ENCODE measurements at regions not wholly inside any gene's neighbourhood (a gene's known extent, or its start where the extent isn't known, plus 50 kb on each side); places are given as distances from the start of the nearest gene placed in this dataset.

- TF ChIP-seq, protein P1, sequence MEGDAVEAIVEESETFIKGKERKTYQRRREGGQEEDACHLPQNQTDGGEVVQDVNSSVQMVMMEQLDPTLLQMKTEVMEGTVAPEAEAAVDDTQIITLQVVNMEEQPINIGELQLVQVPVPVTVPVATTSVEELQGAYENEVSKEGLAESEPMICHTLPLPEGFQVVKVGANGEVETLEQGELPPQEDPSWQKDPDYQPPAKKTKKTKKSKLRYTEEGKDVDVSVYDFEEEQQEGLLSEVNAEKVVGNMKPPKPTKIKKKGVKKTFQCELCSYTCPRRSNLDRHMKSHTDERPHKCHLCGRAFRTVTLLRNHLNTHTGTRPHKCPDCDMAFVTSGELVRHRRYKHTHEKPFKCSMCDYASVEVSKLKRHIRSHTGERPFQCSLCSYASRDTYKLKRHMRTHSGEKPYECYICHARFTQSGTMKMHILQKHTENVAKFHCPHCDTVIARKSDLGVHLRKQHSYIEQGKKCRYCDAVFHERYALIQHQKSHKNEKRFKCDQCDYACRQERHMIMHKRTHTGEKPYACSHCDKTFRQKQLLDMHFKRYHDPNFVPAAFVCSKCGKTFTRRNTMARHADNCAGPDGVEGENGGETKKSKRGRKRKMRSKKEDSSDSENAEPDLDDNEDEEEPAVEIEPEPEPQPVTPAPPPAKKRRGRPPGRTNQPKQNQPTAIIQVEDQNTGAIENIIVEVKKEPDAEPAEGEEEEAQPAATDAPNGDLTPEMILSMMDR (IDR thresholded peaks at IDR 0.05), result no peak
- TF ChIP-seq EP300 (IDR thresholded peaks at IDR 0.05) (no peak), POLR2A (IDR thresholded peaks at IDR 0.05) (no peak)
- H3K9me3 ChIP-seq, result no peaks in the 10 kb centered on the region
- no peak overlapping the region for H3K4me3 ChIP-seq
- WGBS, 2 donors, result 45 to 52% methylated on average over 2 of the region's 2 CpGs
- H3K36me3 ChIP-seq, result no peaks in the 10 kb centered on the region
- DNase-seq (ENCODE audit: low spot score in 2 of 2), result no peak
- H3K27ac ChIP-seq, result no peak overlapping the region
- H3K4me1 ChIP-seq, result no peaks in the 10 kb centered on the region
- no peaks in the 10 kb centered on the region for H3K27me3 ChIP-seq
Observed at GRCh38 chr4:175234162-175234561, 316.0 kb downstream of the ADAM29 start.

- H3K27me3 ChIP-seq, result no peaks in the 10 kb centered on the region
- no peaks in the 10 kb centered on the region for H3K9me3 ChIP-seq
- no peaks in the 10 kb centered on the region for H3K36me3 ChIP-seq
- DNase-seq (ENCODE audit: low spot score in 2 of 2), result no peak
- H3K4me1 ChIP-seq, result no peaks in the 10 kb centered on the region
- WGBS, 2 donors, result 92 to 94% methylated on average over 2 of the region's 2 CpGs
- TF ChIP-seq, protein P1 (IDR thresholded peaks at IDR 0.05), result no peak
- TF ChIP-seq POLR2A (IDR thresholded peaks at IDR 0.05) (no peak), EP300 (IDR thresholded peaks at IDR 0.05) (no peak)
- no peak overlapping the region for H3K4me3 ChIP-seq
- H3K27ac ChIP-seq, result no peak overlapping the region
Observed at GRCh38 chr4:175238827-175239517, 320.8 kb downstream of the ADAM29 start.

- H3K27me3 ChIP-seq, result no peaks in the 10 kb centered on the region
- TF ChIP-seq EP300 (IDR thresholded peaks at IDR 0.05) (no peak), POLR2A (IDR thresholded peaks at IDR 0.05) (no peak)
- TF ChIP-seq, protein P1 (IDR thresholded peaks at IDR 0.05), result no peak
- no peaks in the 10 kb centered on the region for H3K9me3 ChIP-seq
- no peak overlapping the region for H3K27ac ChIP-seq
- H3K4me1 ChIP-seq, result no peaks in the 10 kb centered on the region
- 68 to 72% methylated on average over 3 of the region's 3 CpGs for WGBS, 2 donors
- no peak overlapping the region for H3K4me3 ChIP-seq
- no peak for DNase-seq (ENCODE audit: low spot score in 2 of 2)
- no peaks in the 10 kb centered on the region for H3K36me3 ChIP-seq
Observed at GRCh38 chr4:175246941-175247340, 328.8 kb downstream of the ADAM29 start.

DNA sequence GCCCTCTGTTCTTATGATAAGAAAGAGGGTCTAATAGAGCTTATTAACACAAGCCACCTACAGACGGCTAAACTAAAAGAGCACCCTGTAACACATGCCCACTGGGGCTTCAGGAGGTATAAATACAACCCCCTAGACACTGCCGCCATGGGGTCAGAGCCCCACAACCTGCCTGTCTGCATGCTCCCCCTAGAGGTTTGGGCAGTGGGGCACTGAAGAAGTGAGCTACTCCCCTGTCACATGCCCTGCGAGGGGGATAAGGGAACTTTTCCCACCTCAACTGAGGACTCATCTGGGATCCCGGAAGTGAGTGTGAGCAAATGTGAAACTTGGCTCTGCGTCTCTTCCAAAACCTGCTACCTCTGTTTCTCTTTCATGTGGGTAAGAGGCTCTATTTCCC is 334.5 kb downstream of the ADAM29 start:
- 89 to 92% methylated on average over 5 of the region's 5 CpGs for WGBS, 2 donors
- no peak for DNase-seq (ENCODE audit: low spot score in 2 of 2)
- TF ChIP-seq EP300 (IDR thresholded peaks at IDR 0.05) (no peak), POLR2A (IDR thresholded peaks at IDR 0.05) (no peak)
- TF ChIP-seq, protein P1 (IDR thresholded peaks at IDR 0.05), result no peak
- H3K4me3 ChIP-seq, result no peak overlapping the region
- H3K27me3 ChIP-seq, result no peaks in the 10 kb centered on the region
- no peaks in the 10 kb centered on the region for H3K9me3 ChIP-seq
- H3K27ac ChIP-seq, result no peak overlapping the region
- H3K4me1 ChIP-seq, result no peaks in the 10 kb centered on the region
- no peaks in the 10 kb centered on the region for H3K36me3 ChIP-seq

GRCh38 chr4:175253184-175253902 is 335.2 kb downstream of the ADAM29 start:
- H3K4me1 ChIP-seq, result no peaks in the 10 kb centered on the region
- H3K4me3 ChIP-seq, result no peak overlapping the region
- TF ChIP-seq EP300 (IDR thresholded peaks at IDR 0.05) (no peak), POLR2A (IDR thresholded peaks at IDR 0.05) (no peak)
- TF ChIP-seq, protein P1 (IDR thresholded peaks at IDR 0.05), result no peak
- H3K27ac ChIP-seq, result no peak overlapping the region
- no peaks in the 10 kb centered on the region for H3K27me3 ChIP-seq
- H3K36me3 ChIP-seq, result no peaks in the 10 kb centered on the region
- DNase-seq (ENCODE audit: low spot score in 2 of 2), result no peak
- WGBS, 2 donors, result 82 to 88% methylated on average over 8 of the region's 8 CpGs
- H3K9me3 ChIP-seq, result no peaks in the 10 kb centered on the region

Data from tibial nerve (tissue), 4 donors.